GM12874 (cell line): ENCODE measurements at regions not wholly inside any gene's neighbourhood (a gene's known extent, or its start where the extent isn't known, plus 50 kb on each side); places are given as distances from the start of the nearest gene placed in this dataset.

Source experiments
- CTCF ChIP-seq: IDR thresholded peaks from 2 replicates; pipeline ENCODE4 v1.5.1; 2011; ENCODE audit warnings: low read depth, mild to moderate bottlenecking, control low read depth, low read length, moderate library complexity; ENCODE audit not compliant: insufficient read depth

DNA sequence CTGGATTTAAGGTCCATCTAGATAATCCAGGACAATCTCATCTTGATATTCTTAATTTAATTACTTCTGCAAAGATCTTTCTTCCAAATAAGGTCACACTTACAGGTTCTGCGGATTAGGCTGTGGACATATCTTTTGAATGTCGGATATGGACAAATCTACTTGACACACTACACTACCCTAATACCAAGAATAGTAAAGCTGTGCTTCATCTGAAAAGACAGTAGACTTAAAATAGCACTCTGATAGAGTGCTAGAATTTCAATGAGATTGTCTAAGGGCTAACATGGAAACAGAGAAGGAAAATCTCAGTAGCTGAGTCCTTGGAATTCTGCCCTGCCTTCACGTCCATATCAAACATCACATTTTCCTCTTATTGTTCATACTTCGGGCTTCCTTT is 1238.0 kb downstream of the EPHA7 start:
- no peak for TF ChIP-seq CTCF

DNA sequence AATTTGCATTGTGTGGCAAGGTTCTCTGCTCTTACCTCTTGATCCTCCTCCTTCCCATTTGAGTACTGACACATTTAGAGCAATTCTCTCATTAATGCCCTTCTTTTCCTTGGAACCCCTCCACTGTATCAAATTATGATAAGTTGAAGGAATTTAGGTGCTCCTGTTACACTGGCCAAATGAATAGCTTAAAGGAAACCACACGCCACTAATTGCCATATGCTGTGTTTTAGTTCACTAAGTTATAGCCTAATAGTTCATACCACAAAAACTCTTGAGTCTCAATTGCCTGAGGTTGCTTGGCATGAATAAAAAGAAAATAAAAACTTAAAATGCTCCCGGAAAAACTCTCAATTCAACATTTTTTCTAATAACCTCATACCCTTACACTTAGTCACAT is 1239.3 kb downstream of the EPHA7 start:
- TF ChIP-seq CTCF: no peak

- no peak for TF ChIP-seq CTCF
These were observed 1242.7 kb downstream of the EPHA7 start for GRCh38 chr6:92176666-92177065.

DNA sequence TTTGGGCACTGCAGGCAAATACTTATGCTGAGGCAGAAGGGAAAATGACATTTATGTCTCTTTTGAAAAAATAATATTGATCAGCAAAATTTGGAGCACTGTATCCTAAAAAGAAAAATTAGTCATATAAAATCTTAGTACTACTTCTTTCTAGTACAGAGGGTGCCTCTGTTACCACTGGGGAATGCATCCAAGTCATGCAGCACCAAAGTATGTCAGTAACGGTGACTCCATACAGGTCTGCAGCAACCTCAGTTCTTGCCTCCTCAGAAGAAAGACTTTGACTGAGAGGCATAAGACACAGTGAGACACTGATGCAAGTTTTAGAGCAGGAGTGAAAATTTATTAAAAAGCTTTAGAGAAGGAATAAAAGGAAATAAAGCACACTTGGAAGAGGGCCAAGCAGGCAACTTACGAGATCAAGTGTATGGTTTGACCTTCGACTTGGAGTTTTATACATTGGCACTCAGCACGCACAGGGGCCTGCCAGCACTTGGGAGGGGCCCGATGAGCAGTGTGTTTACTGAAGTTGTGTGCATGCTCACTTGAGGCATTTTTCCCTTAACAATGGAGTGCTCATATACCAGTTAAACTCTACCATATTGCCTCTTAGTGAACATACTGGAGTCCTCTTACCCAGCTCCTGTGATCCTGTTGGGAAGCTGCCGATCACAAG is 1244.8 kb downstream of the EPHA7 start:
- no peak for TF ChIP-seq CTCF

DNA sequence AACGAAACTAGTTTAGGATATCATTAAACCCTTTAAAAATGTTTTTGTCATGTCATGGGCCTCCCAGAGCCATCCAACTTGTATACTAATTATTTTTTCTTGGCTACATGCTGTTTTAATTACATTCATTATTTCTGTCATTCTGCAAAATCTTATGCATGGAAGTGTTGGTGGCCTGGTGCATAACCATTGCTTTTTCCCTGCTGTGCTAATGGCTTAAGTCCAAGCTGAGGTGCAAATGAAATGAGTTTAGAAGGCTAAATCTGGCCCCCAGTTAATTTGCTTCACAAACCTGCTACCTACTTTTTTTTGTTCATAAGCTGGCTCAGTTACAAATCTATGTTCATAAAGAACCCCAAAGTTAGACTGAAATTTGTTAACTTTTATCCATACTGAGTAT is 1249.9 kb downstream of the EPHA7 start:
- no peak for TF ChIP-seq CTCF

- TF ChIP-seq CTCF: no peak
These were observed 1252.7 kb downstream of the EPHA7 start for GRCh38 chr6:92166666-92167065.

DNA sequence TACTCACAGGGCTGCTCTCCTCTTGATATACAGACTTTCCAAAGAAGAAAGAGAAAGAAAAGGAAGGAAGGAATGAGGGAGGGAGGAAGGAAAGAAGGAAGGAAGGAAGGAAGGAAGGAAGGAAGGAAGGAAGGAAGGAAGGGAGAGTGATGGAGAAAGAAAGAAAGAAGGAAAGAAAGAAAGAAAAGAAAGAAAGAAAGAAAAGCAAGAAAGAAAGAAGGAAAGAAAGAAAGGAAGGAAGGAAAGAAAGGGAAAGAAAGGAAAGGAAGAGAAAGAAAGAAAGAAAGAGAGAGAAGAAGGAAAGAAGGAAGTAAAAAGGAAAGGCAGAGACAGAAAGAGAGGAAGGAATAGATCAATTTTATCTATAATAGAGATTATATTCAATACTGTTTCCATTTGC is 1257.4 kb downstream of the EPHA7 start:
- TF ChIP-seq CTCF: no peak
